ENCODE measurements at regions not wholly inside any gene's neighbourhood (a gene's known extent, or its start where the extent isn't known, plus 50 kb on each side); places are given as distances from the start of the nearest gene placed in this dataset.

GRCh38 chr17:77347544-77347943, 206.8 kb downstream of the SEC14L1 start:
- Histone ChIP-seq H3K4me1 (ENCODE audit: control insufficient read depth, extremely low read depth, insufficient read depth, low read length) (peaks cover 22% of the 10 kb centered on the region), H3K9ac (ENCODE audit: insufficient read depth, low read length) (no peak overlapping the region), H4K20me1 (ENCODE audit: control insufficient read depth, extremely low read depth, insufficient read depth, low read length) (no peaks in the 10 kb centered on the region), H3K79me2 (ENCODE audit: control insufficient read depth, insufficient read depth, low read length) (peaks cover 66% of the 10 kb centered on the region), H2AFZ (ENCODE audit: low read length) (no peak overlapping the region), H3K36me3 (ENCODE audit: control insufficient read depth, insufficient read depth, low read length) (peaks cover 1% of the 10 kb centered on the region), H3K4me3 (replicated peaks in 1 of 4; ENCODE audit: control extremely low read depth in 1 of 4, insufficient read depth in 1 of 4, low read depth in 3 of 4, low read length in 4 of 4) (no peak overlapping the region), H3K4me2 (ENCODE audit: extremely low read depth, insufficient read depth, low read length) (no peak overlapping the region), H3K27me3 (ENCODE audit: control insufficient read depth, insufficient read depth, low read length) (no peaks in the 10 kb centered on the region), H3K27ac (ENCODE audit: insufficient read depth, low read length) (no peak overlapping the region), H3K9me3 (ENCODE audit: control insufficient read depth, insufficient read depth, low read depth, low read length) (no peaks in the 10 kb centered on the region)
- no peak for TF ChIP-seq CTCF (conservative IDR thresholded peaks at IDR 0.05 in 1 of 2, IDR thresholded peaks at IDR 0.05 in 1 of 2; ENCODE audit: low read depth in 1 of 2, low read length in 2 of 2)
- TF ChIP-seq EZH2 (IDR thresholded peaks at IDR 0.05; ENCODE audit: low read length, missing control alignments), result no peak
- DNase-seq (ENCODE audit: low read depth in 2 of 2), result no peak

- peak overlapping the region; percentile 63 for H3K27ac ChIP-seq (ENCODE audit: insufficient read depth, low read length)
Measured at GRCh38 chr17:77349976-77350830, 209.4 kb downstream of the SEC14L1 start.

GRCh38 chr17:77352441-77352840, 211.7 kb downstream of the SEC14L1 start:
- Histone ChIP-seq H4K20me1 (ENCODE audit: control insufficient read depth, extremely low read depth, insufficient read depth, low read length) (no peaks in the 10 kb centered on the region), H3K4me3 (replicated peaks in 1 of 4; ENCODE audit: control extremely low read depth in 1 of 4, insufficient read depth in 1 of 4, low read depth in 3 of 4, low read length in 4 of 4) (no peak overlapping the region), H3K9me3 (ENCODE audit: control insufficient read depth, insufficient read depth, low read depth, low read length) (no peaks in the 10 kb centered on the region), H3K4me1 (ENCODE audit: control insufficient read depth, extremely low read depth, insufficient read depth, low read length) (peaks cover 40% of the 10 kb centered on the region), H2AFZ (ENCODE audit: low read length) (no peak overlapping the region), H3K27me3 (ENCODE audit: control insufficient read depth, insufficient read depth, low read length) (no peaks in the 10 kb centered on the region), H3K9ac (ENCODE audit: insufficient read depth, low read length) (no peak overlapping the region), H3K36me3 (ENCODE audit: control insufficient read depth, insufficient read depth, low read length) (peaks cover 1% of the 10 kb centered on the region), H3K79me2 (ENCODE audit: control insufficient read depth, insufficient read depth, low read length) (peaks cover 61% of the 10 kb centered on the region), H3K27ac (ENCODE audit: insufficient read depth, low read length) (no peak overlapping the region), H3K4me2 (ENCODE audit: extremely low read depth, insufficient read depth, low read length) (no peak overlapping the region)
- no peak for DNase-seq (ENCODE audit: low read depth in 2 of 2)
- TF ChIP-seq EZH2 (IDR thresholded peaks at IDR 0.05; ENCODE audit: low read length, missing control alignments) (no peak), CTCF (conservative IDR thresholded peaks at IDR 0.05 in 1 of 2, IDR thresholded peaks at IDR 0.05 in 1 of 2; ENCODE audit: low read depth in 1 of 2, low read length in 2 of 2) (no peak)

More at GRCh38 chr17:77349976-77350830, 209.4 kb downstream of the SEC14L1 start:
- Histone ChIP-seq H3K36me3 (ENCODE audit: control insufficient read depth, insufficient read depth, low read length) (peaks cover 1% of the 10 kb centered on the region), H3K27me3 (ENCODE audit: control insufficient read depth, insufficient read depth, low read length) (no peaks in the 10 kb centered on the region), H3K79me2 (ENCODE audit: control insufficient read depth, insufficient read depth, low read length) (peaks cover 63% of the 10 kb centered on the region), H3K4me3 (replicated peaks in 1 of 4; ENCODE audit: control extremely low read depth in 1 of 4, insufficient read depth in 1 of 4, low read depth in 3 of 4, low read length in 4 of 4) (no peak overlapping the region), H4K20me1 (ENCODE audit: control insufficient read depth, extremely low read depth, insufficient read depth, low read length) (no peaks in the 10 kb centered on the region), H2AFZ (ENCODE audit: low read length) (no peak overlapping the region), H3K9ac (ENCODE audit: insufficient read depth, low read length) (no peak overlapping the region), H3K9me3 (ENCODE audit: control insufficient read depth, insufficient read depth, low read depth, low read length) (no peaks in the 10 kb centered on the region), H3K4me2 (ENCODE audit: extremely low read depth, insufficient read depth, low read length) (no peak overlapping the region), H3K4me1 (ENCODE audit: control insufficient read depth, extremely low read depth, insufficient read depth, low read length) (peaks cover 37% of the 10 kb centered on the region)
- peak; percentile 80 to 83 for DNase-seq (ENCODE audit: low read depth in 2 of 2)
- no peak for TF ChIP-seq EZH2 (IDR thresholded peaks at IDR 0.05; ENCODE audit: low read length, missing control alignments)
- TF ChIP-seq CTCF (conservative IDR thresholded peaks at IDR 0.05 in 1 of 2, IDR thresholded peaks at IDR 0.05 in 1 of 2; ENCODE audit: low read depth in 1 of 2, low read length in 2 of 2), result no peak
